ENCODE measurements at regions not wholly inside any gene's neighbourhood (a gene's known extent, or its start where the extent isn't known, plus 50 kb on each side); places are given as distances from the start of the nearest gene placed in this dataset.

GRCh38 chrX:43266487-43266886, 389.6 kb upstream of the MAOA start:
- no peaks in the 10 kb centered on the region for H3K36me3 Mint-ChIP-seq (ENCODE audit: low read depth)
- H3K27ac Mint-ChIP-seq, result no peak overlapping the region
- Histone ChIP-seq H3K4me1 (ENCODE audit: insufficient read depth) (no peaks in the 10 kb centered on the region), H3K27me3 (ENCODE audit: insufficient read depth) (no peaks in the 10 kb centered on the region), H2AFZ (no peak overlapping the region), H3K4me3 (no peak overlapping the region), H3K27ac (ENCODE audit: low read depth) (no peak overlapping the region), H4K20me1 (replicated peaks; ENCODE audit: insufficient read depth) (no peaks in the 10 kb centered on the region), H3F3A (replicated peaks; ENCODE audit: low read depth) (no peaks in the 10 kb centered on the region), H3K79me2 (replicated peaks; ENCODE audit: insufficient read depth) (no peaks in the 10 kb centered on the region), H3K9me2 (ENCODE audit: insufficient read depth) (no peaks in the 10 kb centered on the region), H3K36me3 (ENCODE audit: insufficient read depth) (no peaks in the 10 kb centered on the region), H3K4me2 (no peak overlapping the region)
- TF ChIP-seq, protein P1, sequence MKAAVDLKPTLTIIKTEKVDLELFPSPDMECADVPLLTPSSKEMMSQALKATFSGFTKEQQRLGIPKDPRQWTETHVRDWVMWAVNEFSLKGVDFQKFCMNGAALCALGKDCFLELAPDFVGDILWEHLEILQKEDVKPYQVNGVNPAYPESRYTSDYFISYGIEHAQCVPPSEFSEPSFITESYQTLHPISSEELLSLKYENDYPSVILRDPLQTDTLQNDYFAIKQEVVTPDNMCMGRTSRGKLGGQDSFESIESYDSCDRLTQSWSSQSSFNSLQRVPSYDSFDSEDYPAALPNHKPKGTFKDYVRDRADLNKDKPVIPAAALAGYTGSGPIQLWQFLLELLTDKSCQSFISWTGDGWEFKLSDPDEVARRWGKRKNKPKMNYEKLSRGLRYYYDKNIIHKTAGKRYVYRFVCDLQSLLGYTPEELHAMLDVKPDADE (IDR thresholded peaks at IDR 0.05), result no peak
- TF ChIP-seq ZNF114 (CRISPR knock-in tag; IDR thresholded peaks at IDR 0.05) (no peak), STAT1 (IDR thresholded peaks at IDR 0.05; ENCODE audit: unreplicated experiment) (no peak), EZH2phosphoT487 (IDR thresholded peaks at IDR 0.05; ENCODE audit: unreplicated experiment) (no peak), CREB1 (CRISPR knock-in tag; IDR thresholded peaks at IDR 0.05; ENCODE audit: low read depth) (no peak), JUNB (IDR thresholded peaks at IDR 0.05; ENCODE audit: unreplicated experiment) (no peak), ZNF331 (CRISPR knock-in tag; IDR thresholded peaks at IDR 0.05; ENCODE audit: low read depth) (no peak), NANOG (IDR thresholded peaks at IDR 0.05; ENCODE audit: borderline replicate concordance) (no peak), REST (IDR thresholded peaks at IDR 0.05; ENCODE audit: unreplicated experiment) (no peak), POLR2AphosphoS5 (IDR thresholded peaks at IDR 0.05; ENCODE audit: low read depth) (no peak), EZH2 (IDR thresholded peaks at IDR 0.05; ENCODE audit: low read depth, unreplicated experiment) (no peak)
- TF ChIP-seq, protein P2, sequence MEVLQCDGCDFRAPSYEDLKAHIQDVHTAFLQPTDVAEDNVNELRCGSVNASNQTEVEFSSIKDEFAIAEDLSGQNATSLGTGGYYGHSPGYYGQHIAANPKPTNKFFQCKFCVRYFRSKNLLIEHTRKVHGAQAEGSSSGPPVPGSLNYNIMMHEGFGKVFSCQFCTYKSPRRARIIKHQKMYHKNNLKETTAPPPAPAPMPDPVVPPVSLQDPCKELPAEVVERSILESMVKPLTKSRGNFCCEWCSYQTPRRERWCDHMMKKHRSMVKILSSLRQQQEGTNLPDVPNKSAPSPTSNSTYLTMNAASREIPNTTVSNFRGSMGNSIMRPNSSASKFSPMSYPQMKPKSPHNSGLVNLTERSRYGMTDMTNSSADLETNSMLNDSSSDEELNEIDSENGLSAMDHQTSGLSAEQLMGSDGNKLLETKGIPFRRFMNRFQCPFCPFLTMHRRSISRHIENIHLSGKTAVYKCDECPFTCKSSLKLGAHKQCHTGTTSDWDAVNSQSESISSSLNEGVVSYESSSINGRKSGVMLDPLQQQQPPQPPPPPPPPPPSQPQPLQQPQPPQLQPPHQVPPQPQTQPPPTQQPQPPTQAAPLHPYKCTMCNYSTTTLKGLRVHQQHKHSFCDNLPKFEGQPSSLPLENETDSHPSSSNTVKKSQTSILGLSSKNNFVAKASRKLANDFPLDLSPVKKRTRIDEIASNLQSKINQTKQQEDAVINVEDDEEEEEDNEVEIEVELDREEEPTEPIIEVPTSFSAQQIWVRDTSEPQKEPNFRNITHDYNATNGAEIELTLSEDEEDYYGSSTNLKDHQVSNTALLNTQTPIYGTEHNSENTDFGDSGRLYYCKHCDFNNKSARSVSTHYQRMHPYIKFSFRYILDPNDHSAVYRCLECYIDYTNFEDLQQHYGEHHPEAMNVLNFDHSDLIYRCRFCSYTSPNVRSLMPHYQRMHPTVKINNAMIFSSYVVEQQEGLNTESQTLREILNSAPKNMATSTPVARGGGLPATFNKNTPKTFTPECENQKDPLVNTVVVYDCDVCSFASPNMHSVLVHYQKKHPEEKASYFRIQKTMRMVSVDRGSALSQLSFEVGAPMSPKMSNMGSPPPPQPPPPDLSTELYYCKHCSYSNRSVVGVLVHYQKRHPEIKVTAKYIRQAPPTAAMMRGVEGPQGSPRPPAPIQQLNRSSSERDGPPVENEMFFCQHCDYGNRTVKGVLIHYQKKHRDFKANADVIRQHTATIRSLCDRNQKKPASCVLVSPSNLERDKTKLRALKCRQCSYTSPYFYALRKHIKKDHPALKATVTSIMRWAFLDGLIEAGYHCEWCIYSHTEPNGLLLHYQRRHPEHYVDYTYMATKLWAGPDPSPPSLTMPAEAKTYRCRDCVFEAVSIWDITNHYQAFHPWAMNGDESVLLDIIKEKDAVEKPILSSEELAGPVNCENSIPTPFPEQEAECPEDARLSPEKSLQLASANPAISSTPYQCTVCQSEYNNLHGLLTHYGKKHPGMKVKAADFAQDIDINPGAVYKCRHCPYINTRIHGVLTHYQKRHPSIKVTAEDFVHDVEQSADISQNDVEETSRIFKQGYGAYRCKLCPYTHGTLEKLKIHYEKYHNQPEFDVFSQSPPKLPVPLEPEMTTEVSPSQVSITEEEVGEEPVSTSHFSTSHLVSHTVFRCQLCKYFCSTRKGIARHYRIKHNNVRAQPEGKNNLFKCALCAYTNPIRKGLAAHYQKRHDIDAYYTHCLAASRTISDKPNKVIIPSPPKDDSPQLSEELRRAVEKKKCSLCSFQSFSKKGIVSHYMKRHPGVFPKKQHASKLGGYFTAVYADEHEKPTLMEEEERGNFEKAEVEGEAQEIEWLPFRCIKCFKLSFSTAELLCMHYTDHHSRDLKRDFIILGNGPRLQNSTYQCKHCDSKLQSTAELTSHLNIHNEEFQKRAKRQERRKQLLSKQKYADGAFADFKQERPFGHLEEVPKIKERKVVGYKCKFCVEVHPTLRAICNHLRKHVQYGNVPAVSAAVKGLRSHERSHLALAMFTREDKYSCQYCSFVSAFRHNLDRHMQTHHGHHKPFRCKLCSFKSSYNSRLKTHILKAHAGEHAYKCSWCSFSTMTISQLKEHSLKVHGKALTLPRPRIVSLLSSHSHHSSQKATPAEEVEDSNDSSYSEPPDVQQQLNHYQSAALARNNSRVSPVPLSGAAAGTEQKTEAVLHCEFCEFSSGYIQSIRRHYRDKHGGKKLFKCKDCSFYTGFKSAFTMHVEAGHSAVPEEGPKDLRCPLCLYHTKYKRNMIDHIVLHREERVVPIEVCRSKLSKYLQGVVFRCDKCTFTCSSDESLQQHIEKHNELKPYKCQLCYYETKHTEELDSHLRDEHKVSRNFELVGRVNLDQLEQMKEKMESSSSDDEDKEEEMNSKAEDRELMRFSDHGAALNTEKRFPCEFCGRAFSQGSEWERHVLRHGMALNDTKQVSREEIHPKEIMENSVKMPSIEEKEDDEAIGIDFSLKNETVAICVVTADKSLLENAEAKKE (CRISPR knock-in tag; IDR thresholded peaks at IDR 0.05), result no peak
- TF ChIP-seq, protein P3, sequence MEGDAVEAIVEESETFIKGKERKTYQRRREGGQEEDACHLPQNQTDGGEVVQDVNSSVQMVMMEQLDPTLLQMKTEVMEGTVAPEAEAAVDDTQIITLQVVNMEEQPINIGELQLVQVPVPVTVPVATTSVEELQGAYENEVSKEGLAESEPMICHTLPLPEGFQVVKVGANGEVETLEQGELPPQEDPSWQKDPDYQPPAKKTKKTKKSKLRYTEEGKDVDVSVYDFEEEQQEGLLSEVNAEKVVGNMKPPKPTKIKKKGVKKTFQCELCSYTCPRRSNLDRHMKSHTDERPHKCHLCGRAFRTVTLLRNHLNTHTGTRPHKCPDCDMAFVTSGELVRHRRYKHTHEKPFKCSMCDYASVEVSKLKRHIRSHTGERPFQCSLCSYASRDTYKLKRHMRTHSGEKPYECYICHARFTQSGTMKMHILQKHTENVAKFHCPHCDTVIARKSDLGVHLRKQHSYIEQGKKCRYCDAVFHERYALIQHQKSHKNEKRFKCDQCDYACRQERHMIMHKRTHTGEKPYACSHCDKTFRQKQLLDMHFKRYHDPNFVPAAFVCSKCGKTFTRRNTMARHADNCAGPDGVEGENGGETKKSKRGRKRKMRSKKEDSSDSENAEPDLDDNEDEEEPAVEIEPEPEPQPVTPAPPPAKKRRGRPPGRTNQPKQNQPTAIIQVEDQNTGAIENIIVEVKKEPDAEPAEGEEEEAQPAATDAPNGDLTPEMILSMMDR (conservative IDR thresholded peaks at IDR 0.05; ENCODE audit: low read depth in 2 of 2), result no peak
- DNase-seq (ENCODE audit: low spot score), result no peak
- no peaks in the 10 kb centered on the region for H3K27me3 Mint-ChIP-seq (ENCODE audit: insufficient read depth, low read depth, poor library complexity)
- no peaks in the 10 kb centered on the region for H3K4me1 Mint-ChIP-seq
- no peak overlapping the region for H3K4me3 Mint-ChIP-seq
- no peak for ATAC-seq
- H3K9me3 Mint-ChIP-seq, result no peaks in the 10 kb centered on the region

All from GM23338 (cell line).